K562 (cell line): ENCODE measurements at regions not wholly inside any gene's neighbourhood (a gene's known extent, or its start where the extent isn't known, plus 50 kb on each side); places are given as distances from the start of the nearest gene placed in this dataset.

ENCODE experiments used
- ATAC-seq: fragments of 200-7000 bp; cut with Tn5 transposase; 3 replicates; pipeline ENCODE4 v1.9.1; 2020; ENCODE audit warnings: moderate library complexity
- BruUV-seq: library from RNA; stranded (reverse); fragments of 400-500 nt; replicated peaks from 2 replicates; lab custom pipeline; 2021; lab: Mats Ljungman, UMichigan
- CTCF ChIA-PET: fragments of 300-600 bp; formaldehyde crosslinking; extraction: SDS; loops from one replicate; lab custom pipeline; 2021; ENCODE audit warnings: low intra/inter-chr PET ratio; lab: Yijun Ruan, JAX
- POLR2A ChIA-PET: fragments of 300-600, 350-650 bp; sonication (Branson Sonifier 250); formaldehyde crosslinking; extraction: SDS; loops from one replicate; lab custom pipeline; 2021; ENCODE audit warnings: antibody characterized with exemption, inconsistent platforms; lab: Yijun Ruan, JAX
- DNase-seq, 4 experiments: peaks; one replicate each; pipeline versions ENCODE4 v3.0.0 to v3.0.0-alpha.2; 2011 to 2018; ENCODE audit warnings: low spot score in 3 of 4, mixed read lengths in 3 of 4; ENCODE audit errors: extremely low read depth in 1 of 4
- FAIRE-seq: peaks from 2 replicates; lab custom pipeline; 2011; peaks lifted over from hg19 to GRCh38; lab: Jason Lieb, UNC
- H2AFZ ChIP-seq: 2 replicates; pipeline ENCODE4 v1.6.0; 2011; ENCODE audit warnings: low read depth, low read length, control low read depth, inconsistent platforms
- H3K27ac ChIP-seq: fragments of 200-600 bp; 3 replicates; pipeline ENCODE4 v1.8.0; 2011; ENCODE audit warnings: low read depth, mild to moderate bottlenecking, control low read depth, inconsistent platforms, low read length, moderate library complexity, mixed read lengths; ENCODE audit errors: extremely low read depth
- H3K27me3 ChIP-seq, 2 experiments: fragments of 300-600 bp in 1 of 2; 2 replicates in 1 of 2; 3 replicates in 1 of 2; pipeline versions ENCODE4 v1.6.0 to v1.8.0; 2011; ENCODE audit warnings: inconsistent platforms in 2 of 2, low read length in 2 of 2, mild to moderate bottlenecking in 1 of 2, mixed read lengths in 1 of 2, moderate library complexity in 1 of 2; ENCODE audit not compliant: control insufficient read depth in 2 of 2, insufficient read depth in 2 of 2
- H3K36me3 ChIP-seq: fragments of 300-600 bp; 3 replicates; pipeline ENCODE4 v1.8.0; 2011; ENCODE audit warnings: mild to moderate bottlenecking, low read length, inconsistent platforms; ENCODE audit not compliant: control insufficient read depth, insufficient read depth
- H3K4me1 ChIP-seq, 2 experiments: fragments of 200-600 bp in 1 of 2; replicated peaks in 1 of 2; 2 replicates in 1 of 2; 3 replicates in 1 of 2; pipeline versions ENCODE4 v1.5.1 to v1.8.0; 2011; ENCODE audit warnings: inconsistent platforms in 2 of 2, low read length in 2 of 2, mild to moderate bottlenecking in 1 of 2, mixed read lengths in 1 of 2, moderate library complexity in 1 of 2; ENCODE audit not compliant: control insufficient read depth in 2 of 2, insufficient read depth in 2 of 2
- H3K4me2 ChIP-seq: 2 replicates; pipeline ENCODE4 v1.6.1; 2011; ENCODE audit warnings: low read length, control low read depth, inconsistent platforms, mixed read lengths; ENCODE audit not compliant: insufficient read depth
- H3K4me3 ChIP-seq: fragments of 200-600 bp; sonication (generic), shearing (Covaris generic); 2 replicates; pipeline ENCODE4 v1.5.1; 2016; ENCODE audit warnings: control low read depth, inconsistent platforms
- H3K79me2 ChIP-seq: fragments of 200-600 bp; 3 replicates; pipeline ENCODE4 v1.8.0; 2011; ENCODE audit warnings: low read length, inconsistent platforms; ENCODE audit not compliant: control insufficient read depth, insufficient read depth
- H3K9ac ChIP-seq, 2 experiments: 2 replicates each; pipeline versions ENCODE4 v1.6.0 to v1.6.1; 2011; ENCODE audit warnings: low read depth in 2 of 2, low read length in 2 of 2, control low read depth in 1 of 2, inconsistent platforms in 1 of 2, mild to moderate bottlenecking in 1 of 2, mixed read lengths in 1 of 2; ENCODE audit not compliant: insufficient read depth in 1 of 2
- H3K9me1 ChIP-seq: one replicate; pipeline ENCODE4 v1.6.0; 2011; ENCODE audit warnings: inconsistent platforms, mild to moderate bottlenecking, low read length, moderate library complexity; ENCODE audit not compliant: control insufficient read depth, insufficient read depth
- H3K9me3 ChIP-seq: replicated peaks from 2 replicates; pipeline ENCODE4 v1.5.1; 2011; ENCODE audit warnings: low read depth, low read length, inconsistent platforms; ENCODE audit not compliant: control insufficient read depth, insufficient read depth
- H4K20me1 ChIP-seq: replicated peaks from 2 replicates; pipeline ENCODE4 v1.6.1; 2011; ENCODE audit warnings: low read length, inconsistent platforms, mixed read lengths; ENCODE audit not compliant: control insufficient read depth, insufficient read depth
- C11orf30 ChIP-seq: fragments of 450-650 bp; IDR thresholded peaks from 2 replicates; pipeline ENCODE4 v1.6.1; 2016; ENCODE audit warnings: low read depth, mild to moderate bottlenecking
- CTCFL ChIP-seq: IDR thresholded peaks from 2 replicates; pipeline ENCODE4 v1.6.1; 2011; ENCODE audit warnings: borderline replicate concordance, low read depth, mild to moderate bottlenecking, moderate library complexity, low read length; ENCODE audit not compliant: insufficient read depth, poor library complexity, severe bottlenecking
- CXXC5 ChIP-seq: fragments of 250-450 bp; sonication (Bioruptor Pico); IDR thresholded peaks from 2 replicates; pipeline ENCODE4 v1.8.0; 2022; ENCODE audit warnings: inconsistent platforms, mild to moderate bottlenecking, moderate library complexity
- FOXK1 ChIP-seq: sonication (generic); formaldehyde crosslinking; IDR thresholded peaks from 2 replicates; pipeline ENCODE4 v1.8.0; 2022; ENCODE audit warnings: missing genetic modification reagents, mild to moderate bottlenecking, borderline replicate concordance
- FOXP4 ChIP-seq: sonication (generic); formaldehyde crosslinking; IDR thresholded peaks from 2 replicates; pipeline ENCODE4 v1.8.0; 2022; ENCODE audit warnings: mild to moderate bottlenecking, missing genetic modification reagents, borderline replicate concordance
- JUNB ChIP-seq: fragments of 450-650 bp; formaldehyde crosslinking; conservative IDR thresholded peaks from 2 replicates; pipeline ENCODE4 v1.4.0; 2020; ENCODE audit warnings: mild to moderate bottlenecking
- KDM2B ChIP-seq: fragments of 250-450 bp; sonication (Bioruptor Pico); IDR thresholded peaks from 2 replicates; pipeline ENCODE4 v1.8.0; 2021; ENCODE audit warnings: mild to moderate bottlenecking, moderate library complexity
- PTBP1 ChIP-seq: fragments of 200-400 bp; formaldehyde crosslinking; IDR thresholded peaks from 2 replicates; pipeline ENCODE4 v1.6.1; 2017; ENCODE audit warnings: low read depth, low read length
- PURB ChIP-seq: sonication (generic); formaldehyde crosslinking; IDR thresholded peaks from 2 replicates; pipeline ENCODE4 v1.9.0; 2021; ENCODE audit warnings: low read depth, mild to moderate bottlenecking, missing genetic modification reagents
- RFX1 ChIP-seq: fragments of 450-650 bp; IDR thresholded peaks from 2 replicates; pipeline ENCODE4 v1.6.1; 2016; ENCODE audit warnings: mild to moderate bottlenecking, moderate library complexity
- ZBTB2 ChIP-seq: fragments of 450-650 bp; IDR thresholded peaks from 2 replicates; pipeline ENCODE4 v1.6.1; 2016; ENCODE audit warnings: antibody characterized with exemption
- ZEB2 ChIP-seq: fragments of 450-650 bp; IDR thresholded peaks from 2 replicates; pipeline ENCODE4 v1.6.1; 2016
- ZNF12 ChIP-seq: sonication (generic); formaldehyde crosslinking; IDR thresholded peaks from 2 replicates; pipeline ENCODE4 v1.4.0; 2020; ENCODE audit warnings: mild to moderate bottlenecking, missing genetic modification reagents
- ZNF121 ChIP-seq: sonication (generic); formaldehyde crosslinking; conservative IDR thresholded peaks from 2 replicates; pipeline ENCODE4 v1.8.0; 2022; ENCODE audit warnings: missing genetic modification reagents
- ZNF431 ChIP-seq: sonication (generic); formaldehyde crosslinking; IDR thresholded peaks from 2 replicates; pipeline ENCODE4 v1.8.0; 2022; ENCODE audit warnings: mild to moderate bottlenecking, missing genetic modification reagents
- WGBS: fragments of 100-300 bp; shearing (Covaris generic); methylation state at CpG from one replicate; pipeline ENCODE4 v1.1.6; 2016; ENCODE audit warnings: low coverage, mixed read lengths; ENCODE audit not compliant: insufficient coverage; ENCODE audit errors: missing lambda C conversion rate; 5-methylcytosine and 5-hydroxymethylcytosine counted together
- in situ Hi-C: fragments of 300-500 bp; cut with MboI; formaldehyde crosslinking; loops from 4 replicates; pipeline ENCODE4 v1.15.0; 2018; ENCODE audit warnings: inconsistent platforms, mixed read lengths
- intact Hi-C: fragments of 100-400 bp; cut with micrococcal nuclease; formaldehyde crosslinking; loops from 2 replicates; pipeline ENCODE4 v1.14.2; 2022

- no peak for TF ChIP-seq PTBP1
- no peak for TF ChIP-seq ZNF12
- peak; percentile 35; the same call in 1 of the 2 replicates for TF ChIP-seq RFX1
- peak; percentile 25; the same call in 1 of the 2 replicates for TF ChIP-seq ZEB2
- no peak for TF ChIP-seq ZNF431 (CRISPR knock-in tag)
These were observed 234.9 kb upstream of the PLEKHG7 start (continued) for GRCh38 chr12:92467886-92468285.

GRCh38 chr12:92466391-92467305, 236.1 kb upstream of the PLEKHG7 start:
- H3K4me1 ChIP-seq, result peaks cover 0 to 10% of the 10 kb centered on the region in 2 experiments; a peak in 3 of 5 replicates
- H3K4me3 ChIP-seq, result no peak overlapping the region
- H3K79me2 ChIP-seq, result no peaks in the 10 kb centered on the region
- H3K9me3 ChIP-seq, result no peaks in the 10 kb centered on the region
- H3K27ac ChIP-seq, result no peak overlapping the region
- POLR2A ChIA-PET, result no interaction called here
- no peaks in the 10 kb centered on the region for H3K27me3 ChIP-seq
- DNase-seq (no peak), ATAC-seq (no peak), FAIRE-seq (no peak)
- BruUV-seq, result no TSS peak
- H3K4me2 ChIP-seq, result no peak overlapping the region
- H3K9ac ChIP-seq, result no peak overlapping the region
- H2AFZ ChIP-seq, result peak overlapping the region; percentile 40; the same call in 1 of the 2 replicates
- H3K36me3 ChIP-seq, result no peaks in the 10 kb centered on the region
- intact Hi-C loops (loop anchor here (5.0 kb wide), 1 partner anchor 64 kb away; no protein-coding TSS in a partner anchor), in situ Hi-C loops (no loop called here)
- H3K9me1 ChIP-seq, result no peaks in the 10 kb centered on the region
- H4K20me1 ChIP-seq, result no peaks in the 10 kb centered on the region
- WGBS, result 66% methylated on average over 13 of the region's 13 CpGs
- CTCF ChIA-PET, result no interaction called here
- TF ChIP-seq CTCFL, result no peak
- TF ChIP-seq FOXK1 (CRISPR knock-in tag), result no peak
- TF ChIP-seq JUNB (CRISPR knock-in tag), result no peak
- no peak for TF ChIP-seq KDM2B
- no peak for TF ChIP-seq ZBTB2
- TF ChIP-seq FOXP4 (CRISPR knock-in tag), result no peak
- no peak for TF ChIP-seq PURB (CRISPR knock-in tag)
- no peak for TF ChIP-seq C11orf30
- no peak for TF ChIP-seq ZNF121 (CRISPR knock-in tag)
- TF ChIP-seq CXXC5 (CRISPR knock-in tag), result no peak
